Progenitor cell of endocrine pancreas (in vitro differentiated cells): ENCODE measurements at regions not wholly inside any gene's neighbourhood (a gene's known extent, or its start where the extent isn't known, plus 50 kb on each side); places are given as distances from the start of the nearest gene placed in this dataset.

Experiments
- DNase-seq: peaks from one replicate; pipeline ENCODE4 v3.0.0; 2021; ENCODE audit warnings: low spot score; ENCODE audit not compliant: unreplicated experiment
- H3K27ac Mint-ChIP-seq: 2 replicates; pipeline ENCODE4 v1.8.0; 2021; ENCODE audit warnings: mild to moderate bottlenecking, moderate library complexity, mixed read lengths
- H3K27me3 Mint-ChIP-seq: 2 replicates; pipeline ENCODE4 v1.8.0; 2021; ENCODE audit warnings: mixed read lengths
- H3K36me3 Mint-ChIP-seq: 2 replicates; pipeline ENCODE4 v1.8.0; 2022; ENCODE audit warnings: mixed read lengths; ENCODE audit not compliant: insufficient read depth
- H3K4me1 Mint-ChIP-seq: 2 replicates; pipeline ENCODE4 v1.8.0; 2021; ENCODE audit warnings: low read depth, mixed read lengths
- H3K4me3 Mint-ChIP-seq: 2 replicates; pipeline ENCODE4 v1.8.0; 2021; ENCODE audit warnings: low read depth, mild to moderate bottlenecking, moderate library complexity, mixed read lengths
- H3K9me3 Mint-ChIP-seq: 2 replicates; pipeline ENCODE4 v1.8.0; 2021; ENCODE audit warnings: low read depth, mixed read lengths
- CTCF ChIP-seq: fragments of 200-600 bp; sonication (generic); IDR thresholded peaks from one replicate; pipeline ENCODE4 v1.5.0; 2021; ENCODE audit warnings: antibody characterized with exemption, mild to moderate bottlenecking; ENCODE audit not compliant: unreplicated experiment

- Mint-ChIP-seq H3K4me1 (peaks cover 2% of the 10 kb centered on the region), H3K4me3 (no peak overlapping the region), H3K27ac (no peak overlapping the region), H3K36me3 (no peaks in the 10 kb centered on the region), H3K9me3 (no peaks in the 10 kb centered on the region), H3K27me3 (no peaks in the 10 kb centered on the region)
- no peak for TF ChIP-seq CTCF
- DNase-seq: no peak
These were observed 155.7 kb upstream of the SLIT2 start for GRCh38 chr4:20095805-20096541.

- no peak for DNase-seq
- no peaks in the 10 kb centered on the region for H3K36me3 Mint-ChIP-seq
- no peaks in the 10 kb centered on the region for H3K27me3 Mint-ChIP-seq
- no peak for TF ChIP-seq CTCF
- H3K4me3 Mint-ChIP-seq: no peak overlapping the region
- H3K9me3 Mint-ChIP-seq: no peaks in the 10 kb centered on the region
- peaks cover 2% of the 10 kb centered on the region for H3K4me1 Mint-ChIP-seq
- no peak overlapping the region for H3K27ac Mint-ChIP-seq
These were observed 159.9 kb upstream of the SLIT2 start for GRCh38 chr4:20091781-20092180.

- H3K27me3 Mint-ChIP-seq: no peaks in the 10 kb centered on the region
- H3K4me1 Mint-ChIP-seq: peaks cover 2% of the 10 kb centered on the region
- H3K36me3 Mint-ChIP-seq: no peaks in the 10 kb centered on the region
- H3K4me3 Mint-ChIP-seq: no peak overlapping the region
- DNase-seq: no peak
- H3K27ac Mint-ChIP-seq: no peak overlapping the region
- TF ChIP-seq CTCF: no peak
- no peaks in the 10 kb centered on the region for H3K9me3 Mint-ChIP-seq
These were observed 164.2 kb upstream of the SLIT2 start for GRCh38 chr4:20087522-20087911.

GRCh38 chr4:20086799-20087521 is 164.7 kb upstream of the SLIT2 start:
- no peak for TF ChIP-seq CTCF
- H3K4me3 Mint-ChIP-seq: no peak overlapping the region
- DNase-seq: no peak
- H3K36me3 Mint-ChIP-seq: no peaks in the 10 kb centered on the region
- H3K4me1 Mint-ChIP-seq: no peaks in the 10 kb centered on the region
- no peak overlapping the region for H3K27ac Mint-ChIP-seq
- no peaks in the 10 kb centered on the region for H3K9me3 Mint-ChIP-seq
- no peaks in the 10 kb centered on the region for H3K27me3 Mint-ChIP-seq

- no peak overlapping the region for H3K4me3 Mint-ChIP-seq
- H3K27ac Mint-ChIP-seq: no peak overlapping the region
- H3K36me3 Mint-ChIP-seq: no peaks in the 10 kb centered on the region
- no peaks in the 10 kb centered on the region for H3K27me3 Mint-ChIP-seq
- TF ChIP-seq CTCF: no peak
- H3K9me3 Mint-ChIP-seq: peaks cover 2% of the 10 kb centered on the region
- no peak for DNase-seq
- no peaks in the 10 kb centered on the region for H3K4me1 Mint-ChIP-seq
These were observed 165.5 kb upstream of the SLIT2 start for GRCh38 chr4:20086067-20086798.
